HEK293 (cell line): ENCODE measurements at regions not wholly inside any gene's neighbourhood (a gene's known extent, or its start where the extent isn't known, plus 50 kb on each side); places are given as distances from the start of the nearest gene placed in this dataset.

Source experiments
- MEIS1 ChIP-seq: sonication (generic); formaldehyde crosslinking; IDR thresholded peaks from 2 replicates; pipeline ENCODE4 v1.8.1; 2022; ENCODE audit warnings: missing genetic modification reagents, mild to moderate bottlenecking, borderline replicate concordance
- ZNF37A ChIP-seq: fragments of 450-650 bp; IDR thresholded peaks from 2 replicates; pipeline ENCODE4 v1.5.1; 2018; ENCODE audit warnings: missing biosample characterization, missing genetic modification characterization
- ZNF530 ChIP-seq: fragments of 450-650 bp; formaldehyde crosslinking; IDR thresholded peaks from 2 replicates; pipeline ENCODE4 v1.5.1; 2016; ENCODE audit warnings: low read depth, missing biosample characterization, missing genetic modification characterization
- ZNF561 ChIP-seq: fragments of 450-650 bp; IDR thresholded peaks from 2 replicates; pipeline ENCODE4 v1.5.1; 2018; ENCODE audit warnings: missing biosample characterization, missing genetic modification characterization, borderline replicate concordance

- no peak for TF ChIP-seq ZNF530 (tag by site-specific recombination)
- no peak for TF ChIP-seq ZNF561 (tag by site-specific recombination)
- no peak for TF ChIP-seq ZNF37A
- TF ChIP-seq MEIS1 (CRISPR knock-in tag), result no peak
Observed at GRCh38 chr13:48859272-48860105, 116.2 kb upstream of the FNDC3A start.
